HCT116 (cell line): ENCODE measurements at regions not wholly inside any gene's neighbourhood (a gene's known extent, or its start where the extent isn't known, plus 50 kb on each side); places are given as distances from the start of the nearest gene placed in this dataset.

ENCODE experiments used
- CEBPB ChIP-seq: IDR thresholded peaks from 2 replicates; pipeline ENCODE4 v1.6.1; 2012; ENCODE audit warnings: low read depth
- EGR1 ChIP-seq: IDR thresholded peaks from 2 replicates; pipeline ENCODE4 v1.6.1; 2012; ENCODE audit warnings: low read depth
- EZH2 ChIP-seq: fragments of 200-600 bp; sonication (generic); IDR thresholded peaks from 2 replicates; pipeline ENCODE4 v1.6.1; 2017; ENCODE audit warnings: antibody characterized with exemption, mixed run types
- EZH2phosphoT487 ChIP-seq: fragments of 200-600 bp; IDR thresholded peaks from 2 replicates; pipeline ENCODE4 v1.6.1; 2018; ENCODE audit warnings: antibody characterized with exemption, borderline replicate concordance
- JUND ChIP-seq: IDR thresholded peaks from 2 replicates; pipeline ENCODE4 v1.6.1; 2012
- POLR2A ChIP-seq: IDR thresholded peaks from 2 replicates; pipeline ENCODE4 v1.7.0; 2011; ENCODE audit warnings: borderline replicate concordance; ENCODE audit not compliant: insufficient read depth, insufficient read length; ENCODE audit errors: extremely low read depth
- POLR2AphosphoS5 ChIP-seq: IDR thresholded peaks from 2 replicates; pipeline ENCODE4 v1.6.1; 2011; ENCODE audit warnings: mild to moderate bottlenecking, low read depth, low read length, moderate library complexity
- SIN3A ChIP-seq: IDR thresholded peaks from 2 replicates; pipeline ENCODE4 v1.6.1; 2012; ENCODE audit warnings: low read depth
- SP1 ChIP-seq: IDR thresholded peaks from 2 replicates; pipeline ENCODE4 v1.6.1; 2012; ENCODE audit warnings: low read depth
- TCF7L2 ChIP-seq: IDR thresholded peaks from 2 replicates; pipeline ENCODE4 v1.7.0; 2011; ENCODE audit warnings: borderline replicate concordance, inconsistent platforms; ENCODE audit not compliant: insufficient read depth, insufficient read length; ENCODE audit errors: extremely low read depth
- ZNF274 ChIP-seq: fragments of 200-500 bp; sonication (Bioruptor generic); IDR thresholded peaks from 2 replicates; pipeline ENCODE4 v1.6.1; 2014; ENCODE audit warnings: mild to moderate bottlenecking, low read depth, low read length, inconsistent platforms
- TF ChIP-seq, protein P1 (sequence below), 3 experiments: fragments of 200-600 bp in 1 of 3; sonication (generic) in 1 of 3; IDR thresholded peaks in 2 of 3; conservative IDR thresholded peaks in 1 of 3; 2 replicates each; pipeline ENCODE4 v1.5.1; 2012 to 2017; ENCODE audit warnings: low read depth in 2 of 3, low read length in 2 of 3, antibody characterized with exemption in 1 of 3, borderline replicate concordance in 1 of 3, control low read depth in 1 of 3, mild to moderate bottlenecking in 1 of 3, mixed read lengths in 1 of 3, mixed run types in 1 of 3, moderate library complexity in 1 of 3; ENCODE audit not compliant: insufficient read depth in 1 of 3
- TF ChIP-seq, protein P2 (sequence below): IDR thresholded peaks from 2 replicates; pipeline ENCODE4 v1.6.1; 2012
- TF ChIP-seq, protein P3 (sequence below): IDR thresholded peaks from 2 replicates; pipeline ENCODE4 v1.6.1; 2012

DNA sequence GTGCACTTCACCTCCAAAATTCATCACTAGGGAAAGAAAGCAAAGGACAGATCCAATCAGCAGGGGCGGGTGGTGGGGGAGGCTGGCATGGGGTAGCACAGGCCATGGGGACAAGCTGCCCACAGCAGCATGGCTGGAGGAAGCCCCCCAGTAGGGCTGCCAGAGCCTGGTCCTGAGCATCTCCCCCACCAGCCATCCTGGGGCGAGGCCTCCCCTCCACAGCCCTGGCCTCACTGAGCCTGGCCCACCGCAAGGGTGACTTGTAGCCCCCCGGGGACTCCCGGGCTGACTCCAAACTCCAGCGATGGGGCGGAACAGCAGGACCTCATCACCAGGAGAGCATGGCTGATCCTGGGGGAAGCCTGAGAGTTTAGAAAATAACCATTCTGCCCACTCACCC, 92.4 kb upstream of the TCERG1L start:
- TF ChIP-seq POLR2A = no peak
- TF ChIP-seq SP1 = no peak
- TF ChIP-seq, protein P1, sequence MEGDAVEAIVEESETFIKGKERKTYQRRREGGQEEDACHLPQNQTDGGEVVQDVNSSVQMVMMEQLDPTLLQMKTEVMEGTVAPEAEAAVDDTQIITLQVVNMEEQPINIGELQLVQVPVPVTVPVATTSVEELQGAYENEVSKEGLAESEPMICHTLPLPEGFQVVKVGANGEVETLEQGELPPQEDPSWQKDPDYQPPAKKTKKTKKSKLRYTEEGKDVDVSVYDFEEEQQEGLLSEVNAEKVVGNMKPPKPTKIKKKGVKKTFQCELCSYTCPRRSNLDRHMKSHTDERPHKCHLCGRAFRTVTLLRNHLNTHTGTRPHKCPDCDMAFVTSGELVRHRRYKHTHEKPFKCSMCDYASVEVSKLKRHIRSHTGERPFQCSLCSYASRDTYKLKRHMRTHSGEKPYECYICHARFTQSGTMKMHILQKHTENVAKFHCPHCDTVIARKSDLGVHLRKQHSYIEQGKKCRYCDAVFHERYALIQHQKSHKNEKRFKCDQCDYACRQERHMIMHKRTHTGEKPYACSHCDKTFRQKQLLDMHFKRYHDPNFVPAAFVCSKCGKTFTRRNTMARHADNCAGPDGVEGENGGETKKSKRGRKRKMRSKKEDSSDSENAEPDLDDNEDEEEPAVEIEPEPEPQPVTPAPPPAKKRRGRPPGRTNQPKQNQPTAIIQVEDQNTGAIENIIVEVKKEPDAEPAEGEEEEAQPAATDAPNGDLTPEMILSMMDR (IDR thresholded peaks at IDR 0.05 in 2 of 3, conservative IDR thresholded peaks at IDR 0.05 in 1 of 3; ENCODE audit: borderline replicate concordance in 1 of 3, insufficient read depth in 1 of 3, low read depth in 2 of 3, low read length in 2 of 3) = no peak
- TF ChIP-seq JUND = no peak
- TF ChIP-seq EZH2phosphoT487 = no peak
- TF ChIP-seq, protein P2, sequence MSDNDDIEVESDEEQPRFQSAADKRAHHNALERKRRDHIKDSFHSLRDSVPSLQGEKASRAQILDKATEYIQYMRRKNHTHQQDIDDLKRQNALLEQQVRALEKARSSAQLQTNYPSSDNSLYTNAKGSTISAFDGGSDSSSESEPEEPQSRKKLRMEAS = no peak
- no peak for TF ChIP-seq EZH2
- TF ChIP-seq ZNF274 = no peak
- TF ChIP-seq EGR1 = no peak
- TF ChIP-seq, protein P3, sequence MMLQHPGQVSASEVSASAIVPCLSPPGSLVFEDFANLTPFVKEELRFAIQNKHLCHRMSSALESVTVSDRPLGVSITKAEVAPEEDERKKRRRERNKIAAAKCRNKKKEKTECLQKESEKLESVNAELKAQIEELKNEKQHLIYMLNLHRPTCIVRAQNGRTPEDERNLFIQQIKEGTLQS = no peak
- TF ChIP-seq POLR2AphosphoS5 = no peak
- no peak for TF ChIP-seq SIN3A
- TF ChIP-seq TCF7L2 = no peak
- TF ChIP-seq CEBPB = no peak
